Right ventricle myocardium superior (tissue), 1 donor: ENCODE measurements at regions not wholly inside any gene's neighbourhood (a gene's known extent, or its start where the extent isn't known, plus 50 kb on each side); places are given as distances from the start of the nearest gene placed in this dataset.
"Not testable (repeated sequence)": the region's sequence is repeated elsewhere in the genome, so short reads cannot be mapped to it uniquely, and the experiment has no call there.

Source experiments
- ATAC-seq: fragments of 200-7000 bp; cut with Tn5 transposase; one replicate; pipeline ENCODE4 v1.9.1; 2020; ENCODE audit warnings: mild to moderate bottlenecking; ENCODE audit not compliant: poor library complexity
- DNase-seq: peaks from one replicate; pipeline ENCODE4 v3.0.0-alpha.2; 2020
- intact Hi-C: fragments of 100-400 bp; cut with DNase I; formaldehyde crosslinking; loops from one replicate; pipeline ENCODE4 v1.11.2; 2022
- donor health status: DM: no; HTN: yes; CAD: no; lungs with severe emphysema.

GRCh38 chr2:92072461-92073035, 2798.7 kb upstream of the TEKT4 start:
- no peak for ATAC-seq
- intact Hi-C loops = no loop called here
- peak; percentile 20 for DNase-seq

- peak; percentile 17 for DNase-seq
- intact Hi-C loops = no loop called here
- ATAC-seq = no peak
Measured at GRCh38 chr2:92073036-92073814, 2798.0 kb upstream of the TEKT4 start.

- ATAC-seq = no peak
- intact Hi-C loops = no loop called here
- DNase-seq = peak; percentile 22
Measured at GRCh38 chr2:92073815-92074548, 2797.2 kb upstream of the TEKT4 start.

GRCh38 chr2:92074549-92074898, 2796.7 kb upstream of the TEKT4 start:
- intact Hi-C loops = no loop called here
- ATAC-seq = no peak
- no peak for DNase-seq

- intact Hi-C loops, ATAC-seq, DNase-seq: not testable (repeated sequence)
Measured at GRCh38 chr2:92075363-92075762, 2795.9 kb upstream of the TEKT4 start.
